Testis (tissue), 2 donors: ENCODE measurements at regions not wholly inside any gene's neighbourhood (a gene's known extent, or its start where the extent isn't known, plus 50 kb on each side); places are given as distances from the start of the nearest gene placed in this dataset.

Experiments
- CTCF ChIP-seq, 3 experiments: fragments of 450-650 bp in 2 of 3; fragments of 200-600 bp in 1 of 3; sonication (generic) in 1 of 3; IDR thresholded peaks; one replicate each; pipeline ENCODE4 v1.5.1; 2016 to 2019; ENCODE audit warnings: antibody characterized with exemption in 3 of 3, mild to moderate bottlenecking in 2 of 3, moderate library complexity in 1 of 3
- POLR2A ChIP-seq: fragments of 450-650 bp; IDR thresholded peaks from one replicate; pipeline ENCODE4 v1.6.1; 2017; ENCODE audit warnings: antibody characterized with exemption, mild to moderate bottlenecking, moderate library complexity

- TF ChIP-seq CTCF (IDR thresholded peaks at IDR 0.05), result no peak
- TF ChIP-seq POLR2A, result no peak
Measured at GRCh38 chr10:80927419-80928078, 389.8 kb downstream of the SH2D4B start.
